GM12872 (cell line): ENCODE measurements at regions not wholly inside any gene's neighbourhood (a gene's known extent, or its start where the extent isn't known, plus 50 kb on each side); places are given as distances from the start of the nearest gene placed in this dataset.

Source experiments
- CTCF ChIP-seq: IDR thresholded peaks from 3 replicates; pipeline ENCODE4 v1.5.1; 2011; ENCODE audit warnings: low read depth, mild to moderate bottlenecking, low read length, moderate library complexity; ENCODE audit not compliant: insufficient read depth

- TF ChIP-seq CTCF, result no peak
Measured at GRCh38 chr5:145180371-145180770, 654.8 kb downstream of the PRELID2 start.

- no peak for TF ChIP-seq CTCF
Measured at GRCh38 chr5:145178641-145179523, 656.3 kb downstream of the PRELID2 start.

GRCh38 chr5:145176041-145176440 lies 659.1 kb downstream of the PRELID2 start:
- no peak for TF ChIP-seq CTCF

GRCh38 chr5:145166110-145166509 lies 669.0 kb downstream of the PRELID2 start:
- no peak for TF ChIP-seq CTCF

GRCh38 chr5:145163876-145164275 lies 671.3 kb downstream of the PRELID2 start:
- no peak for TF ChIP-seq CTCF

GRCh38 chr5:145162626-145163025 lies 672.5 kb downstream of the PRELID2 start:
- no peak for TF ChIP-seq CTCF

GRCh38 chr5:145161391-145161790 lies 673.8 kb downstream of the PRELID2 start:
- TF ChIP-seq CTCF, result no peak
